Caco-2 (cell line): ENCODE measurements at regions not wholly inside any gene's neighbourhood (a gene's known extent, or its start where the extent isn't known, plus 50 kb on each side); places are given as distances from the start of the nearest gene placed in this dataset.
"Not testable (repeated sequence)": the region's sequence is repeated elsewhere in the genome, so short reads cannot be mapped to it uniquely, and the experiment has no call there.

Experiments used
- BruUV-seq: library from RNA; stranded (reverse); fragments of 400-500 nt; replicated peaks from 2 replicates; lab custom pipeline; 2021; lab: Mats Ljungman, UMichigan
- CTCF ChIA-PET: fragments of 300-600 bp; sonication (Branson Sonifier 250); formaldehyde crosslinking; loops from one replicate; lab custom pipeline; 2022; ENCODE audit warnings: antibody characterized with exemption; lab: Charles Lee
- POLR2A ChIA-PET: fragments of 300-600 bp; sonication (Branson Sonifier 250); formaldehyde crosslinking; loops from one replicate; lab custom pipeline; 2022; ENCODE audit warnings: antibody characterized with exemption; lab: Charles Lee
- DNase-seq, 2 experiments: peaks; one replicate each; pipeline versions ENCODE4 v3.0.0 to v3.0.0-alpha.2; 2020 to 2022
- H3K27me3 ChIP-seq: replicated peaks from 2 replicates; pipeline ENCODE4 v1.6.0; 2011; ENCODE audit warnings: low read length; ENCODE audit not compliant: control insufficient read depth, insufficient read depth
- H3K36me3 ChIP-seq: 2 replicates; pipeline ENCODE4 v1.5.1; 2011; ENCODE audit warnings: low read length; ENCODE audit not compliant: control insufficient read depth, insufficient read depth
- H3K4me1 ChIP-seq: fragments of 250-450 bp; sonication (Bioruptor Pico); 2 replicates; pipeline ENCODE4 v1.5.1; 2020; ENCODE audit warnings: mild to moderate bottlenecking
- H3K4me3 ChIP-seq: 2 replicates; pipeline ENCODE4 v1.5.1; 2011; ENCODE audit warnings: low read depth, mild to moderate bottlenecking, control low read depth, low read length
- H3K9me3 ChIP-seq: fragments of 250-450 bp; sonication (Bioruptor Pico); 2 replicates; pipeline ENCODE4 v1.5.1; 2020; ENCODE audit warnings: mild to moderate bottlenecking, moderate library complexity
- H3K27ac Mint-ChIP-seq: one replicate; pipeline ENCODE4 v1.8.0; 2022; ENCODE audit warnings: mixed read lengths; ENCODE audit not compliant: unreplicated experiment
- H3K27me3 Mint-ChIP-seq: one replicate; pipeline ENCODE4 v1.8.0; 2022; ENCODE audit warnings: mixed read lengths; ENCODE audit not compliant: insufficient read depth, unreplicated experiment
- H3K36me3 Mint-ChIP-seq: one replicate; pipeline ENCODE4 v1.8.0; 2022; ENCODE audit warnings: mild to moderate bottlenecking, mixed read lengths; ENCODE audit not compliant: insufficient read depth, unreplicated experiment
- H3K4me1 Mint-ChIP-seq: one replicate; pipeline ENCODE4 v1.8.0; 2022; ENCODE audit warnings: low read depth, mixed read lengths; ENCODE audit not compliant: unreplicated experiment
- H3K4me3 Mint-ChIP-seq: one replicate; pipeline ENCODE4 v1.8.0; 2022; ENCODE audit warnings: mild to moderate bottlenecking, moderate library complexity, mixed read lengths; ENCODE audit not compliant: unreplicated experiment
- H3K9me3 Mint-ChIP-seq: one replicate; pipeline ENCODE4 v1.8.0; 2022; ENCODE audit warnings: mixed read lengths; ENCODE audit not compliant: unreplicated experiment
- CTCF ChIP-seq, 2 experiments: fragments of 200-600 bp in 1 of 2; IDR thresholded peaks; 1 replicate in 1 of 2; 2 replicates in 1 of 2; pipeline versions ENCODE4 v1.5.1 to v1.8.0; 2011 to 2022; ENCODE audit warnings: antibody characterized with exemption in 1 of 2, control low read depth in 1 of 2, inconsistent platforms in 1 of 2, low read depth in 1 of 2, low read length in 1 of 2, mild to moderate bottlenecking in 1 of 2, moderate library complexity in 1 of 2; ENCODE audit not compliant: insufficient read depth in 1 of 2, severe bottlenecking in 1 of 2, unreplicated experiment in 1 of 2
- intact Hi-C: fragments of 100-400 bp; cut with micrococcal nuclease; formaldehyde crosslinking; loops from one replicate; pipeline ENCODE4 v1.10.0; 2022; ENCODE audit not compliant: unreplicated experiment

GRCh38 chr10:78215645-78216044 lies 182.0 kb downstream of the RPS24 start:
- H3K27me3 Mint-ChIP-seq, result no peaks in the 10 kb centered on the region
- BruUV-seq, result no TSS peak

GRCh38 chr10:78217336-78217735 lies 183.7 kb downstream of the RPS24 start:
- H3K27ac Mint-ChIP-seq, result no peak overlapping the region
- no peaks in the 10 kb centered on the region for H3K27me3 Mint-ChIP-seq
- no peak overlapping the region for H3K4me3 ChIP-seq
- peaks cover 3% of the 10 kb centered on the region; the same call in 1 of the 2 replicates for H3K9me3 ChIP-seq
- ChIA-PET CTCF (no interaction called here), POLR2A (no interaction called here)
- H3K9me3 Mint-ChIP-seq, result no peaks in the 10 kb centered on the region
- DNase-seq, result no peak
- BruUV-seq, result no TSS peak
- intact Hi-C loops, result loop anchor here (5.0 kb wide), 1 partner anchor 45 kb away; no protein-coding TSS in a partner anchor
- H3K4me3 Mint-ChIP-seq, result no peak overlapping the region
- peaks cover 10% of the 10 kb centered on the region for H3K4me1 Mint-ChIP-seq
- no peaks in the 10 kb centered on the region for H3K36me3 ChIP-seq
- TF ChIP-seq CTCF (IDR thresholded peaks at IDR 0.05; ENCODE audit: insufficient read depth in 1 of 2, low read depth in 1 of 2, low read length in 1 of 2, severe bottlenecking in 1 of 2, unreplicated experiment in 1 of 2), result no peak
- H3K4me1 ChIP-seq, result 0 out of 2 replicates have a peak, but pooled peaks cover 10% of the 10 kb centered on the region
- peaks cover 7% of the 10 kb centered on the region for H3K36me3 Mint-ChIP-seq
- H3K27me3 ChIP-seq, result no peaks in the 10 kb centered on the region

More at GRCh38 chr10:78215645-78216044, 182.0 kb downstream of the RPS24 start:
- intact Hi-C loops, result loop anchor here (5.0 kb wide), 1 partner anchor 47 kb away; no protein-coding TSS in a partner anchor
- no peak overlapping the region for H3K27ac Mint-ChIP-seq
- H3K4me1 Mint-ChIP-seq, result peaks cover 10% of the 10 kb centered on the region
- H3K4me1 ChIP-seq, result 0 out of 2 replicates have a peak, but pooled peaks cover 10% of the 10 kb centered on the region
- 0 out of 2 replicates have a peak, but pooled peaks cover under 1% of the 10 kb centered on the region for H3K9me3 ChIP-seq
- CTCF ChIA-PET, result no interaction called here
- H3K36me3 Mint-ChIP-seq, result peaks cover 7% of the 10 kb centered on the region
- no peaks in the 10 kb centered on the region for H3K27me3 ChIP-seq
- DNase-seq, result no peak
- TF ChIP-seq CTCF (IDR thresholded peaks at IDR 0.05; ENCODE audit: insufficient read depth in 1 of 2, low read depth in 1 of 2, low read length in 1 of 2, severe bottlenecking in 1 of 2, unreplicated experiment in 1 of 2), result no peak
- H3K4me3 Mint-ChIP-seq, result no peak overlapping the region
- H3K4me3 ChIP-seq, result no peak overlapping the region
- H3K9me3 Mint-ChIP-seq, result no peaks in the 10 kb centered on the region
- H3K36me3 ChIP-seq, result no peaks in the 10 kb centered on the region
- POLR2A ChIA-PET, result no interaction called here

GRCh38 chr10:78218798-78219490 lies 185.3 kb downstream of the RPS24 start:
- Mint-ChIP-seq H3K27me3 (no peaks in the 10 kb centered on the region), H3K4me3 (peak overlapping the region; percentile 60), H3K27ac (peak overlapping the region; percentile 68), H3K9me3 (no peaks in the 10 kb centered on the region), H3K4me1 (peaks cover 10% of the 10 kb centered on the region), H3K36me3 (peaks cover 7% of the 10 kb centered on the region)
- CTCF ChIA-PET, result interaction anchor here (0.6 to 1.0 kb wide), 2 partner anchors 12 to 172 kb away, joined by 3 read pairs; no protein-coding TSS in a partner anchor
- TF ChIP-seq CTCF (IDR thresholded peaks at IDR 0.05; ENCODE audit: insufficient read depth in 1 of 2, low read depth in 1 of 2, low read length in 1 of 2, severe bottlenecking in 1 of 2, unreplicated experiment in 1 of 2), result no peak
- Histone ChIP-seq H3K27me3 (no peaks in the 10 kb centered on the region), H3K4me1 (0 out of 2 replicates have a peak, but pooled peaks cover 10% of the 10 kb centered on the region), H3K9me3 (peaks cover 3% of the 10 kb centered on the region; the same call in 1 of the 2 replicates), H3K36me3 (no peaks in the 10 kb centered on the region), H3K4me3 (no peak overlapping the region)
- peak in 1 of 2 experiments; percentile 26 for DNase-seq
- intact Hi-C loops, result loop anchor here (5.0 kb wide), 1 partner anchor 43 kb away; no protein-coding TSS in a partner anchor
- no TSS peak for BruUV-seq
- POLR2A ChIA-PET, result no interaction called here

GRCh38 chr10:78219568-78219967 lies 185.9 kb downstream of the RPS24 start:
- not testable (repeated sequence) for H3K27me3 Mint-ChIP-seq
- CTCF ChIA-PET, result interaction anchor here (1.0 kb wide), 1 partner anchor 172 kb away, joined by 3 read pairs; no protein-coding TSS in a partner anchor
- H3K4me3 Mint-ChIP-seq, result peak overlapping the region; percentile 60

More at GRCh38 chr10:78219568-78219967, 185.9 kb downstream of the RPS24 start:
- H3K27ac Mint-ChIP-seq, result peak overlapping the region; percentile 68
- peaks cover 10% of the 10 kb centered on the region for H3K4me1 Mint-ChIP-seq
- H3K9me3 Mint-ChIP-seq, H3K36me3 ChIP-seq, DNase-seq, H3K4me3 ChIP-seq, POLR2A ChIA-PET, H3K27me3 ChIP-seq, H3K36me3 Mint-ChIP-seq, H3K4me1 ChIP-seq, H3K9me3 ChIP-seq, BruUV-seq: not testable (repeated sequence)
- intact Hi-C loops, result loop anchor here (5.0 kb wide), 1 partner anchor 43 kb away; no protein-coding TSS in a partner anchor
